NAMALWA (cell line): ENCODE measurements at regions not wholly inside any gene's neighbourhood (a gene's known extent, or its start where the extent isn't known, plus 50 kb on each side); places are given as distances from the start of the nearest gene placed in this dataset.

ENCODE experiments used
- DNase-seq: peaks from one replicate; pipeline ENCODE4 v3.0.0-alpha.2; 2015; ENCODE audit warnings: low spot score

DNA sequence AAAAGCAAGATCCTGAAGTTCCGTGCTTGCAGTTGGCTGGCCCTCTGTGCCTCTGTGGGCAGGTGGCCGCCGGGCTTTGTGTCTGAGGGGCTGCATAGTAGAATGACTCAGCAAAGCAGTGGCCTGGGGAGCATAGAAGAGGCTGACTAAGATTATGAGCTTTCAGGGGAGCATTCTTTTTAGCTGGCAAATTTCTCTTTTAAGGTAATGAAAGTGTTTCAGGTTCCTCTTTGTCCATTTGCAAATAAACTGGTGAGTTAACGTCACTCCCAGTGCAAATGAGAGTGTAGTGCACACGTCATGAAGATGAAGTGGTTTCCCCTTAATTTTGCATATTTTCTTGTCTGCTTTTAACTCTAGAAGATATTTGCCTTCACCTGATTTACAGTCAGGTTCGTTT, 98.6 kb downstream of the BCL2L11 start:
- DNase-seq, result peak; percentile 76

DNA sequence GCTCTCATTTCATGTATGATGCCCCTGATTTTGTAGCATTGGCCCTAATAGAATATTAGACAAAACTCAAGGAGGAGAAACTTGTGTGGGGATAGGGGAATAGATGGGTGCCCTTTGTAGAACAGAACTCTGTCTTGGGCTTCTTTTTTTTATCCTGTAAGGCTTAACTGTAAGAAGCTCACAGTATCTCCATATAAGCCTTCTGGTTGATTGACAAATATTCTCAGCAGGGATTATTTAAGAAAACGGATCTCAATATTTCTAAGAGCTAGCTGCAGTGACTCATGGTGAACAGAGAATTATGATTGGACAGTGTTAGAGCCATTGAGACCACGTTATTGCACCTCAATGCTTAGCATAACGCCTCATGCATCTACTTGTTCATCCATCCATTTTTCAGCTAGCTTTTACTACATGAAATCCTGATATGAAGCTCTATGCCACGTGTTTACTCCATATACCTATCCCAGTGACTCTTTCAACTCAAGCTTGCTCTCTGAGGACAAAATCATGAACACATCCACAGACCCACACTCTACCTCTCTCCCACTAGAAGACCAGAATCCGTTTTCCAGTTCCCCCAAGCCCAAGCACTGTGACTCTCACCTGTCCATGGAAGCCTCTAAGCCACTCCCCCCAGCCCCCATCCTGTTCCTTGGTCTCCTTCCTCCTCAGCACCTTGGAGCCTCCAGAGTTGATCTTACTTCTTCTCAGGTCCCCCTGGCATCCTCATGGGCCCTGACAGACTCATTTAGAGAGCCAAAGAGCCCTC, 99.2 kb downstream of the BCL2L11 start:
- no peak for DNase-seq

DNA sequence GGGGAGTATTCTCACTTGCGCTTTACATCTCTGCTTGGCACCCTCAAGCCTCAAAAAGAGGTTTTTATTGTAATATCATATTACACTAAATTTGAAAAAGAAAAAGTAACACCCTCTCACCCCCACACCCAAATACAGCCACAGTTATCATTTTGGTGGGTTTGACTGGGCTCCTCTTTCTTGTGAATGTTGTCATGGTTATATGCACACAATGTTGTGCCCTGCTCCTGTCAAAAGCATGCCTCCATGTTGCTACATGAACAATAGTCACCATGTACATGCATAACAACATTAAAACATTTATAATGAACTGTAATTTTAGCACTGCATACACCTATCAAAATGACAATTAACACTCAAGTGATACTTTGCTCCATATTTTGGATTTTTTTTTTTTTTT, 100.2 kb downstream of the BCL2L11 start:
- no peak for DNase-seq

DNA sequence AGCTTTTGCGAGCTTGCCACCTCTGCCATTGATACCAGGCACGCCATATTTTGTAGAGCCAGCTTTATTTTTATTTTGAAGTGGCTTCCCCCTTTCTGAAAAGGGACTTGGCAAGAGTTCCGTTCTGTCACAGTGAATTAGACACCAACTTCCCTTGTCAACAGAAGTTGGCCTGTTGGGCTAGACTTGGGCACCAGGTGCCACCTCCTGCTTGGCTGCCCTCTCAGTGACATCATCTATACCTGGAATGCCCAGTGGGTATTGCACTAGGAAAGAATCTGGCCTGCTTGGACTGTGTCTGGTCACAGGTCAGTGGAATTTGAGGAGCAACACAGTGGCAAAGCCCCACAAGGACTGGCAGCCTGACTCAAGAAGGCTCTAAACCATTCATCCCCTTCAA, 101.0 kb downstream of the BCL2L11 start:
- DNase-seq, result no peak

DNA sequence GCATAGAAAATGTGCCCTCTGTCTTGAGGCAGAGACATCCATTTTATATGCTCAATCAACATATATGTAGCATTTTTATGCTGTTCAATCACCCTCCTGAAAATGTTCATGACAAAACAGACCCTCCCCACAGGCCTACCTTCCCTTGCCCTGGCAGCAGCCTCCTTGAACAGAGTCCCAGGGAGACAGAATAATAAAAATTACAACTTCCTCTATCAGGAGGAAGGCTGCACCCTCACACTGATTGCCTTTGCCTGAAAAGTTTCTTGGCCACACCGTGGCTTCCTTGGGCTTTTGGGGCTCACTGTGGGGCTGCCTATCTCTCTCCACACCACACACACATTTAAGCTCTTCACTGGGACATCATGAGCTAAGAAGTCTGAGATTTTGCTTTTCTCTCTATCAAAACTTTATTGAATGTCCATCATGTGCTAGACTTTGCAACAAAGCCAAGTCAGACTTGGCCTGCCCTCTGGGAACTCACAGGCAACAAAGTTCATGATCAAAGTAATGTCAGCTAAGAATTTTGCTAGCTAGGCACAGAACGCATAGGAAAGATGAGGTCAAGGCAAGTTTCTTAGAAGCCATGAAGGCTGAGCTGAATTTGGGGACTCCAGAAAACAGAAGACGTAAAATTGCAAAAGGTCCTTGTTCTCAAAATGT, 101.6 kb downstream of the BCL2L11 start:
- no peak for DNase-seq

DNA sequence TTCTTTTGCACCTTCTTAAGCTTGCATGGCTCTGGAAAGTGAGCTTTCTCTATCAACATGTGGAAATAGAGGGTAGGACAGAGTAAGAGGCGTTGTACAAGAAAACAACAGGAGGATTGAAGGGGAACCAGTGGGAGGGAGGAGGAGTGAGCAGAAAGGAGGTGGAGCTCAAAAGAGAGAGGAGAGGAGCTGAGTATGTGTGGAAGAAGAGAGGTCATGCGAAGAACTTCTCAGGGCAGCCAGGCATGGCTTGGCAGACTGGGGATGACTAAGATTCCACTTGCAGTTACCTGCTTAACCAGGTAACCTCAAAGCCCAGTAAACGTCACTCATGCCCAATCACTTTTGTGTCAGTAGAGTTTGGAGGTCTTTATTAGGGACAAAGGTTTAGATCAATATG, 105.1 kb downstream of the BCL2L11 start:
- DNase-seq, result no peak

DNA sequence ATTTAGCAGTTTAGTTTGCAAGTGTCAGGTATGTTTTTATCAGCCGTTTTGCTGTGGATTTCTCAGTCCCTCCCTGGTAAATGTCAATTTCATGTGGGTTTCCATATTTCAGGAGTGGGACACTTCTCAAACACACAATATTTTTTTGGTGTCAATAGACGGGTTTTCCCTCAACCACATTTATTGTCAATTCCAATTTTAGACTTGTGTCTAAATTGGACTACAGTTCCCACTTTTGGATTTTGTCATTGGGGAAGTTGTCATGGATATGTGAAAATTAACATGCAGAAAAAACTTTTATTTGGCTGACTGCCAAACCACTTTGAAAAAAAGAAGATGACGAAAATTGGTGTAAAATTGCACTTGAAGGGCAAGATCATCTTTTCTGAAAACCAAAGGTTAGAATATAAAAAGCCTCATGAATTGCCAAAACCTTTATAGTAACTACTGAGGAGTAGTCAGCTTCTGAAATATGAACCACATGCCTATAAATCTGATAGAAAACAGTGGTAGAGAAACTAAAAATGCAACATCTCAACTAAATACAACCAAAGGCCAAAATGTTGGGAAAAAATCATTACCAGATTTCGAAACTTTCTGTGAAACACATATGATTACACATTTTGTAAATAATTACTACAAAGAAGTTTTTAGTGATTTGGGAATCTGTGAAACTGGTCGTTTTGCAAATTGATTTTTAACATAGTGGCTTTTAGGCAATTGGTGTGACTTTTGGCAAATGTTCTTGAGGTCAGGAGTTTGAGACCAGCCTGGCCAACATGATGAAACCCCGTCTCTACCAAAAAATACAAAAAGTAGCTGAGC, 106.4 kb downstream of the BCL2L11 start:
- DNase-seq, result peak; percentile 22

DNA sequence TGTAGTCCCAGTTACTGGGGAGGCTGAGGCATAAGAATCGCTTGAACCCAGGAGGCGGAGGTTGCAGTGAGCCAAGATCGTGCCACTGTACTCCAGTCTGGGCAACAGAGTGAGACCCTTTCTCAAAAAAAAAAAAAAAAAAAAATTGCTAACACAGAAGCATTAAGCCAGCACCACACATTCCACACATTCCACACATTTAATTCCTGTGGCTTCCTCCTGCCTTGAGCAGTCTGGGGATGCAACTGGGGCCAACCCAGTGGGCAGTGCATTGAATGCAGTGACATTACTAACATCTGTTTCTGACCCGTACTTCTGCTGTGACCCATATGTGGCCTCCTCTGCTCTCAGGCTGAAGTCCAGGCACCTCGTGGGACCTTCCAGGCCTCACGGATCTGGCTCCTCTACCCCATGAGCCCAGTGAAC, 107.0 kb downstream of the BCL2L11 start:
- no peak for DNase-seq

DNA sequence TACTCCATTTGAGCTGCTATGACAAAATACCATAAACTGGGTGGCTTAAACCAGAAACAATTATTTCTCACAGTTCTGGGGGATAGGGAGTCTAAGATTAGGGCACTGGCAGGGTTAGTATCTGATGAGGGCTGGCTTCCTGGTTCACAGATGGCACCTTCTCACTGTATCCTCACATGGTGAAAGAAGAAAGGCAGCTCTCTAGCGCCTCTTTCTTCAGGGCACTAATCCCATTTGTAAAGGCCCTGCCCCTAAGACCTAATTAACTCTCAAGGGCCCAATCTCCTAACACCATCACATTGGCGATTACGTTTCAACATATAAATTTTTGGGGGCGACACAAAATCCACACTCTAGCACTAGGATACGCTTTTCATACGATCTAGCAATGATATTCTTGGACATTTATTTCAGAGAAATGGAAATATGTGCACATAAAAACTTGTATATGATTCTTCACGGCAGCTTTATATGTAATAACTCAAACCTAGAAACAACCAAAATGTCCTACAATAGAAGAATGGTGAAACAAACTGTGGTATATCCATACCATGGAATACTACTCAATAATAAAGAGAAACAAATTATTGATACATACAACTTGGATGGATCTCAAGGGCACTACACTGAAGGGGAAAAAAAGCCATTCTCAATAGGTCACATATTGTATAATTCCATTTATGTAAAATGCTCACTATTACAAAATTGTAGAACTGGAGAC, 111.0 kb downstream of the BCL2L11 start:
- DNase-seq, result peak; percentile 44

DNA sequence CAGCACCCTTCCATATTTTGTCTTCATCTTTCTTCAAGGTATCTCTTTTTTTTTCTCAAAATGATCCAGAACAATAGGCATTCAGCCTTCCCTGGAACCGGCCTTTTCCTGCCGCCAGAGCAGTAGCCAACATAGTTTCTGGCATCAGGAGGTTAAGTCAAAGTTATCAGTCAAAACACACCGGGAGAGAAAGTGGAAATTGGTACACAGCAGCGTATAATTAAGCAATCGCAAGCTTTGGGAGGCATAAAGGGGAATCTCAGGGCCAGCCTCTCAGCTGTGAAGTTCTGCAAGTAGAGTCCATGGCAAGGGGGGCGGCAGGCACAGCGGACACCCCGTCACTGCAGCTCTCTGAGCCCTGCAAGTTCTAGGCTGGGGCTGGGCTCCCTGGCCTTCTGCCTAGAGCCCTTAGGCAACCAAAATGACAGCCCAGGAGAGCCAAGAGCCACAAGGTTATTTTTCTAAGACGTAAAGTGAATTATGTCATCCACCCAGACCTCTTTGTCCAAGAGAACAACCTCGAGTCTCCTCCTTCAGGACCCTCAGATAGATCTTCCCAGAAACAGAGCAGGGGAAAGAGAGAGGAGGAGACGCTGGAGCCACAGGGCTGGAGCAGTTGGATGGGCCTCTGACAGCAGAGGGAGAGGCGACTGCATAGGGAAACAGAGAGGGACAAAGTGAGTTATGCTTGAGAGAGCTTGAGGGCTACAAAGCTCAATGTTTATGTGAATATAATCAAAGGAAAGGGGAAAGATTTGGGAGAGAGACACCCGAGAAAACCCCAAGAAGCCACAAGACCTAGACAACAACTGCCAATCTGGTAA, 114.7 kb downstream of the BCL2L11 start:
- no peak for DNase-seq

DNA sequence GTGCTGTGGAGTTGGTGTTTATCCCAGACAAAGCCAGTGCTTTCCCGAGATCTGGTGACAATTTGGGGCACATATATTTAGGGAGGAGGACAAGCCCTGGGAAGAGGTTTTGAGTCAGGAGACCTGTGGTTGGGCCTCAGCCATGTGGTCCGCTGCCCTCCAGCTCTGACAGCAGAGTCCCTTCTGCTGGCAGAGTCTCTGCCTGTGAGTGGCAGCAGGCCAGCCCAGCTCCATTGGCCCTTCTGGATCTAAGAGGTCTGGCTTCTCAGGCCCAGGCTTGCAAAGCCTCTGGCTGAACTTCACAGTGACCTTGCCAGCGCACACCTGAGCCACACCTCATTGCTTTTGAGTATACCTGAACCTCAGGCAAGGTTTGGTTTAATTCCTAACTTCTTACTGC, 115.3 kb downstream of the BCL2L11 start:
- DNase-seq, result no peak

DNA sequence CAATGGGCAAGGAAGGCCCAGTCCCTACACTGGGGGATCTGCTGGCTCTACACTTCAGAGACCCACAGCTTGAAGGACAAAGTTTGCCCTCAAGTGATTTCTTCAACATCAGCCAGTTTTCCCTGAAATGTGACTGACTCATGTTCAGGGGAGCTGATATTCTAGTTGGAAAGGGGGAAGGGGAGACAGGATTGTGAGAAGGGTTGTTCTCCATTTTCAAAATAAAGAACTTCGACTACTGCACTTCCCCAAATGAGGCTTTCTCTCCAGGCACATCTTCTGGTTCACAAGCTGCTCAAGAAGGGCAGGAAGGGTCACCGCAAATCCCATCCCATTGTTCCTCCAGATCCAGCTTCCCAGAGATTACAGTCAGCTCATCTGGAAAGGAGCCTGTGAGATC, 117.6 kb downstream of the BCL2L11 start:
- no peak for DNase-seq

DNA sequence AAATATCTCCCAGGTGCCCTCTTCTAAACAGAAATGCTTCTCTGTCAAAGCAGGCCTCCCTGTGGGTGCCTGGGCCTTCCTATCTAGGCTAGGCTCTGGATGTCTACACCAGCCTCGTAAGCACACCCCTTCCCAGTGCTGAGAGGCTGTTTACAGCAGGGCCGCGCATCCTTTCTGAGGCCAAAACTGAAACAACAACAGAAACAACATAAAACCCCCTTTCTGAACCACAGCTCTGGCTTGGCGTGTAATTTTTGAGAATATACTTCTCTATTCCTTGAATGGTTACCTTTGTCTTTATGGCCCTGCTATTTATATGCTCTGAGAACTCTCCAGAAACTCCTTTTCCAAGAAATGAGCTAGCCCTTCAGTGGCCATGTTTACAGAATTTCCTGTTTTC, 118.4 kb downstream of the BCL2L11 start:
- no peak for DNase-seq

DNA sequence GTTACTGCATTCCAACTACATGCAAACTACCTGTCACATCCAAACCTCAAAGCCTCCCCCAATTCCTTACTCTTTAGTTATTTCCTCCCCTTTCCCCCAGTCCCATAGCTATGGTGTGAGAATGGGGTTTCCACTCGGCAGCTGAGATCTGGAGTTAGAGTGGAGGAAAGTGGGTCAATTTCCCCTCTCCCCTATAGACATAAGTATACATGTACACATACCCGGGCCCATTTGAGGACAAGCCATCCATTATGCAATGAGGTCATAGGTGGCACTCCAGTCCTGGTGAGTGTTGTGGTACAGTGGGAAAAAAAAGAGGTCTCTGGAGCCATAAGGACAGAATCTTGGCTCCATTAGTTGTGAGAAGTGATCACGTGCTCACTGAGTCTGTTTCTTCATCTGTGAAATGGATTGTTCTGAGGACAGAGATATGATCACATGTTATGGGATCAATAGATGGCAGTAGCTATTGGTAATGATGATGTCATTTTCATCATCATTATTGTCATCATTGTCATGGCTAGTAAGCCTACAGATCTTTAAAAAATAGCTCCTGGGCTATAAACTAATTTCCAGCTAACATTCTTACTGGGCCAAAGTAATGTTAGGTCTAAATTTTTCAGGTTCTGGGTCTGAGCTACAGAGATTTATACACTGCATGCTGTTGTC, 119.0 kb downstream of the BCL2L11 start:
- no peak for DNase-seq

DNA sequence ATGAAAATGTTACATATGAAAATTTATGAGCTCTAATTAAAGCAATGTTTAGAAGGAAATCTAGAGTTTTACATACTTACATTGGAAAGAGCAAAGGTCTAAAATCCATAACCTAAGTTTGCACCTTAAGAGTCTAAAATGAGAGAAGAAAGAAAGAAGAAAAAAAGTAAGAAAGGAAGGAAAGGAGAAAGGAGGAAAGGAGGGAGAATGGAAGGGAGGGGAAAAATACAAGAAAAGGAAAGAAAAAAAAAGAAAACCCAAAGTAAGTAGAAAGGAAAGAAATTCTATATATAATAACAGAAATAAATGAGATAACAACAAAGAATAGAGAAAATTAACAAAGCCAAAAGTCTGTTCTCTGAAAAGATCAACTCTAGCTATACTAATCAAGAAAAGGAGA, 122.6 kb downstream of the BCL2L11 start:
- no peak for DNase-seq

DNA sequence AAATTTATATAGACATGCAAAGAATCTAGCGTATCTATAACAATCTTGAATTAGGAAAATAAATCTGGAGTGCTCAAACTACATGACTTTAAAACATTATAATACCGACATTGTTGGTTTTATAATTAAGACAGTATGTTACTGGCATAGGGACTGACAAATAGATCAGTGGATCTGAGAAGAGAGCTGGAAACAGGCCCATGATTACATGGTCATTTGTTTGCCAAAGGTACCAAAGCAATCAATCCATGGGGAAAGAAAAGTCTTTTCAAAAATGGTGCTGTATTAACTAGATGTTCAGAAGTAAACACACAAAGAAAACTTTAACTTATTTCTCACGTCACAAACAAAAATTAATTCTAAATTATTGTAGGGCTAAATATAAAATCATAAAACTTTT, 124.2 kb downstream of the BCL2L11 start:
- DNase-seq, result no peak

DNA sequence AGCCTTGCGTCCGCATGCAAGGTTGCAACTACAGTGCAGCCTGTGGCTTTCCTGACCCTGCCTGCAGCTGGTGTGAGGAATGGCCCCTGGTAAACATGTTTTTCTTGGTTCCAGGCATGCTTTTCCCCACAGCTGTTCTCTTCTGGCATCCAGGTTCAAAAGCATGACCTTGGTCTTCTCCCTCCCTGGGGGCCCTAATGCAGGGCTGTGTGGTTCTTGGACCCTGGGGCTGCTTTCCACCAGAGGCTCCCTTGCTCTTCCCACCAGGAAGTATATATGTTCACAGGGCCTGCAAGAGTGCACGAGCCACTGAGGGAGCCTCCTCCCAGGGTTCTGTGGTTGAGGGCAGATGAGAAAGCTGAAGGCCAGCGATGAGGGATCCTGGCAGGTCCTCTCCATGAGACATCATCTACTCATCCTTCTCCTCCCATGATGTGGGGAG, 125.9 kb downstream of the BCL2L11 start:
- DNase-seq, result no peak

DNA sequence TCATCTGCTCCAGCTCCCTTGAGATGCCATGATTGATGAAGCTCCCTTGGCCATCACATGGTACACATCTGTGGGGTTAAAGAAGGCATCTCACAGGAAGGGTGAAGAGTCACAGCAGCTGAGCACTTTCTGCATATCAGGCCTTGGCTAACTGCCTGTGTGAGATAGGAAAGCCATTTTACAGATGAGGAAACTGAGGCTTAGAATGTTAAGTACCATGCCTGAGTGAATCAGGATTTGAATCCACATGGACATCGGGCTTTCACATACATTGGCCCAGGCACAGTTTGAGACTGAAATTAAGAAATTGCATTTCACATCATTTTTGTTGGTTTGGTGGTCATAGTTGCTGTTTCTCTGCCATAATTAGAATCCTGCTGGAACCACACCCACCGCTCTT, 126.8 kb downstream of the BCL2L11 start:
- DNase-seq, result no peak

DNA sequence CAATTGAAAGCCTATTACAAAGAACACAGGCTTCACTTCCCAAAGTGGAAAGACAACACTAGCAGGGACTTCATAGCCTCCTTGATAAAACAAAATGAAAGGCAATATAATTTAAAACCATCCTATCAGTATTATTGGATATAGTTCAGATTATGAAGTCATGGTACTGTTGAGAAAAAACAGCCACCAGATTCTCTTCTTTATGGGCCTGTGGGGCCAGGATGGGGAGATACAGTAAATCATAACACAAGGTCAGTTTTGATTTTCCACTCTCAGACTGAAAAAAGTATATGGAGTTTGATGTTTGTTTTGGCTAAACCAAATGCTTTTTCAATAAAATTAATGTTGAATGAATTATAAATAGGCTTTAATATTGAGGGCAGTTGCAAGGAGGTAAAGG, 129.1 kb downstream of the BCL2L11 start:
- no peak for DNase-seq

DNA sequence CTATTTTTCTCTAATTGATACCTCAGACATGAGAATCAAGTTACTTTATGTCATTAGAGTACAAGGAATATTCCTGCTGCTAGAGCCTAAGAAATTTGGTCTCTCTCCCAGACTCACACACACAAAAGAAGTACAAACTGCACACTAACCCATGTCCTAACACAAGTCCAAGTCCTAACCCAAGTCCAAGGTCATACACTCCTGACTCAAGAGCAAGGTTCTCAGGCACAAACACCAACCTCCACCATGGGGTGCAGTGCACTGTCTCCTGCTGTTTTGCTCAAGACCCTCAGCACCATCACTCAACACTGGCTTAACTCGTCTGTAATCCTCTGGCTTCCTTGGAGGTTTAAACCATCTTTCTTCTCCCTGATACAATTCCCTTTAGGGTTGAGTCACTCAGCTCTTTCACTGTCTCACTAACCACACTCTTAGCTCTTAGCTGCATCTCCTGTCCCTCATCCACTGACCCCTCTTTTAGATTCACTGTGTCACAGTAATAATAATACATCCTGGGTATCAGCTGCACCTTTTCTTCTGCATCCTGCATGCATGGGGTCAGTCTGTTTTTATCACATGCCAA, 129.8 kb downstream of the BCL2L11 start:
- DNase-seq, result no peak
